B cell (primary cell): ENCODE measurements at regions not wholly inside any gene's neighbourhood (a gene's known extent, or its start where the extent isn't known, plus 50 kb on each side); places are given as distances from the start of the nearest gene placed in this dataset.

Source experiments
- EZH2 ChIP-seq: IDR thresholded peaks from 2 replicates; pipeline ENCODE4 v1.6.1; 2012; ENCODE audit warnings: borderline replicate concordance, low read depth, mild to moderate bottlenecking, moderate library complexity, low read length; ENCODE audit not compliant: insufficient read depth, poor library complexity, severe bottlenecking
- TF ChIP-seq, protein P1 (sequence below): fragments of 200-600 bp; IDR thresholded peaks from one replicate; pipeline ENCODE4 v1.8.0; 2022; ENCODE audit warnings: antibody characterized with exemption, mild to moderate bottlenecking

DNA sequence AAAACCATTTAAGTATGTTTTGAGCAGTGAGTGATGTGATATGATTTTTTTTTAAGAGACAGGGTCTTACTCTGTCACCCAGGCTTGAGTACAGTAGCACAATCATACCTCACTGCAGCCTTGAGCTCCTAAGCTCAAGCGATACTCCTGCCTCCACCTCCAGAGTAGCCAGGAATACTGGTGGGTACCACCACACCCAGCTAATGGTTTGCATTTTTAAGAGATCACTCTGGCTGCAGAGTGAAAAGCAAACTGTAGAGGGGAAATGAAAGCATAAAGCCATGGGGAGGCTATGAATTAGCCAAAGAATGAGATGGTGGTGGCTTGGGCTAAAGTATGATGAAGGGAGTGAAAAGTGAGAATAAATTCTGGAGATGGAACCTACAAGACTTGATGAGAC lies 199.1 kb downstream of the HINT1 start:
- TF ChIP-seq, protein P1, sequence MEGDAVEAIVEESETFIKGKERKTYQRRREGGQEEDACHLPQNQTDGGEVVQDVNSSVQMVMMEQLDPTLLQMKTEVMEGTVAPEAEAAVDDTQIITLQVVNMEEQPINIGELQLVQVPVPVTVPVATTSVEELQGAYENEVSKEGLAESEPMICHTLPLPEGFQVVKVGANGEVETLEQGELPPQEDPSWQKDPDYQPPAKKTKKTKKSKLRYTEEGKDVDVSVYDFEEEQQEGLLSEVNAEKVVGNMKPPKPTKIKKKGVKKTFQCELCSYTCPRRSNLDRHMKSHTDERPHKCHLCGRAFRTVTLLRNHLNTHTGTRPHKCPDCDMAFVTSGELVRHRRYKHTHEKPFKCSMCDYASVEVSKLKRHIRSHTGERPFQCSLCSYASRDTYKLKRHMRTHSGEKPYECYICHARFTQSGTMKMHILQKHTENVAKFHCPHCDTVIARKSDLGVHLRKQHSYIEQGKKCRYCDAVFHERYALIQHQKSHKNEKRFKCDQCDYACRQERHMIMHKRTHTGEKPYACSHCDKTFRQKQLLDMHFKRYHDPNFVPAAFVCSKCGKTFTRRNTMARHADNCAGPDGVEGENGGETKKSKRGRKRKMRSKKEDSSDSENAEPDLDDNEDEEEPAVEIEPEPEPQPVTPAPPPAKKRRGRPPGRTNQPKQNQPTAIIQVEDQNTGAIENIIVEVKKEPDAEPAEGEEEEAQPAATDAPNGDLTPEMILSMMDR, result no peak
- no peak for TF ChIP-seq EZH2
